IMR-90 (cell line): ENCODE measurements at regions not wholly inside any gene's neighbourhood (a gene's known extent, or its start where the extent isn't known, plus 50 kb on each side); places are given as distances from the start of the nearest gene placed in this dataset.

Experiments
- ATAC-seq: fragments of 200-7000 bp; cut with Tn5 transposase; 2 replicates; pipeline ENCODE4 v1.9.1; 2020; ENCODE audit warnings: low read depth, mild to moderate bottlenecking, moderate library complexity
- BruUV-seq: library from RNA; stranded (reverse); fragments of 400-500 nt; replicated peaks from 2 replicates; lab custom pipeline; 2021; lab: Mats Ljungman, UMichigan
- CTCF ChIA-PET: fragments of 300-600 bp; formaldehyde crosslinking; extraction: SDS; loops from one replicate; lab custom pipeline; 2021; ENCODE audit warnings: antibody characterized with exemption; lab: Yijun Ruan, JAX
- POLR2A ChIA-PET: fragments of 300-600 bp; sonication (Branson Sonifier 250); formaldehyde crosslinking; loops from one replicate; lab custom pipeline; 2022; ENCODE audit warnings: antibody characterized with exemption; ENCODE audit not compliant: unreplicated experiment; lab: Charles Lee
- DNase-seq: peaks from one replicate; pipeline ENCODE4 v3.0.0; 2013
- H2AFZ ChIP-seq: replicated peaks from 2 replicates; pipeline ENCODE3; 2013; ENCODE audit warnings: low read length, mild to moderate bottlenecking; ENCODE audit not compliant: poor library complexity
- H2AK5ac ChIP-seq: 2 replicates; pipeline ENCODE4 v1.6.1; 2013; ENCODE audit warnings: low read depth, low read length, inconsistent platforms
- H2AK9ac ChIP-seq: replicated peaks from 2 replicates; pipeline ENCODE3; 2013; ENCODE audit warnings: mild to moderate bottlenecking, low read depth, low read length, moderate library complexity; ENCODE audit not compliant: poor library complexity
- H2BK120ac ChIP-seq: 2 replicates; pipeline ENCODE4 v1.6.1; 2013; ENCODE audit warnings: low read depth, low read length, inconsistent platforms
- H2BK15ac ChIP-seq: 3 replicates; pipeline ENCODE4 v1.6.1; 2013; ENCODE audit warnings: low read depth, low read length, inconsistent platforms
- H2BK20ac ChIP-seq: 2 replicates; pipeline ENCODE4 v1.6.1; 2013; ENCODE audit warnings: low read depth, mild to moderate bottlenecking, inconsistent platforms, low read length, moderate library complexity
- H2BK5ac ChIP-seq: 2 replicates; pipeline ENCODE4 v1.6.1; 2013; ENCODE audit warnings: mild to moderate bottlenecking, low read depth, low read length, inconsistent platforms; ENCODE audit not compliant: poor library complexity, severe bottlenecking
- H3K14ac ChIP-seq: replicated peaks from 2 replicates; pipeline ENCODE4 v1.6.1; 2013; ENCODE audit warnings: low read depth, low read length, inconsistent platforms
- H3K18ac ChIP-seq: 2 replicates; pipeline ENCODE4 v1.6.1; 2013; ENCODE audit warnings: low read depth, low read length, control low read depth
- H3K23ac ChIP-seq: 2 replicates; pipeline ENCODE4 v1.6.1; 2013; ENCODE audit warnings: low read depth, low read length, inconsistent platforms
- H3K27ac ChIP-seq: 2 replicates; pipeline ENCODE4 v1.5.1; 2013; ENCODE audit warnings: mild to moderate bottlenecking, control low read depth, low read length; ENCODE audit not compliant: insufficient read depth
- H3K27me3 ChIP-seq: 2 replicates; pipeline ENCODE4 v1.6.1; 2013; ENCODE audit warnings: low read length; ENCODE audit not compliant: control insufficient read depth, insufficient read depth
- H3K36me3 ChIP-seq: 2 replicates; pipeline ENCODE4 v1.6.1; 2013; ENCODE audit warnings: low read length, mixed read lengths; ENCODE audit not compliant: control insufficient read depth, insufficient read depth
- H3K4ac ChIP-seq: 2 replicates; pipeline ENCODE4 v1.6.1; 2013; ENCODE audit warnings: low read depth, low read length, inconsistent platforms
- H3K4me1 ChIP-seq: 2 replicates; pipeline ENCODE4 v1.6.1; 2013; ENCODE audit warnings: low read length, mixed read lengths; ENCODE audit not compliant: control insufficient read depth, insufficient read depth
- H3K4me2 ChIP-seq: 2 replicates; pipeline ENCODE4 v1.6.1; 2013; ENCODE audit warnings: low read depth, mild to moderate bottlenecking, control low read depth, low read length, moderate library complexity
- H3K4me3 ChIP-seq: 2 replicates; pipeline ENCODE4 v1.5.1; 2013; ENCODE audit warnings: low read depth, mild to moderate bottlenecking, control low read depth, low read length, moderate library complexity; ENCODE audit not compliant: insufficient read depth
- H3K56ac ChIP-seq: 2 replicates; pipeline ENCODE4 v1.6.1; 2013; ENCODE audit warnings: low read length, inconsistent platforms; ENCODE audit not compliant: insufficient read depth; ENCODE audit errors: extremely low read depth
- H3K79me1 ChIP-seq, 2 experiments: 2 replicates each; pipeline ENCODE4 v1.6.1; 2013; ENCODE audit warnings: low read length in 2 of 2, inconsistent platforms in 1 of 2, low read depth in 1 of 2
- H3K9ac ChIP-seq: 2 replicates; pipeline ENCODE4 v1.6.1; 2013; ENCODE audit warnings: low read depth, low read length, control low read depth
- H3K9me1 ChIP-seq: 2 replicates; pipeline ENCODE4 v1.6.1; 2013; ENCODE audit warnings: low read length, inconsistent platforms; ENCODE audit not compliant: insufficient read depth
- H3K9me3 ChIP-seq: 2 replicates; pipeline ENCODE4 v1.6.1; 2013; ENCODE audit warnings: low read length; ENCODE audit not compliant: control insufficient read depth, insufficient read depth
- H4K20me1 ChIP-seq: 2 replicates; pipeline ENCODE4 v1.6.1; 2013; ENCODE audit warnings: low read length, inconsistent platforms; ENCODE audit not compliant: insufficient read depth
- H4K5ac ChIP-seq: 2 replicates; pipeline ENCODE4 v1.6.1; 2013; ENCODE audit warnings: mild to moderate bottlenecking, low read depth, low read length, control low read depth
- H4K8ac ChIP-seq, 2 experiments: 2 replicates each; pipeline ENCODE4 v1.6.1; 2013; ENCODE audit warnings: low read depth in 2 of 2, low read length in 2 of 2, control low read depth in 1 of 2, inconsistent platforms in 1 of 2
- H4K91ac ChIP-seq: 2 replicates; pipeline ENCODE4 v1.6.1; 2013; ENCODE audit warnings: low read depth, low read length, inconsistent platforms; ENCODE audit not compliant: insufficient read depth
- BHLHE40 ChIP-seq: fragments of 150-350 bp; IDR thresholded peaks from 2 replicates; pipeline ENCODE4 v1.6.1; 2016; ENCODE audit warnings: mild to moderate bottlenecking, low read depth, low read length
- CEBPB ChIP-seq: IDR thresholded peaks from 2 replicates; pipeline ENCODE4 v1.6.1; 2012; ENCODE audit warnings: low read depth, low read length, improper control_type of control experiment
- CHD1 ChIP-seq: IDR thresholded peaks from 2 replicates; pipeline ENCODE4 v1.6.1; 2012; ENCODE audit warnings: low read depth, low read length, improper control_type of control experiment
- CTCF ChIP-seq: conservative IDR thresholded peaks from 2 replicates; pipeline ENCODE4 v1.5.1; 2012; ENCODE audit warnings: mild to moderate bottlenecking, low read depth, low read length, improper control_type of control experiment
- ELK1 ChIP-seq: fragments of 150-350 bp; IDR thresholded peaks from 2 replicates; pipeline ENCODE4 v1.6.1; 2016; ENCODE audit warnings: low read depth, mild to moderate bottlenecking, low read length, moderate library complexity, borderline replicate concordance
- FOS ChIP-seq: fragments of 150-350 bp; IDR thresholded peaks from 2 replicates; pipeline ENCODE4 v1.6.1; 2016; ENCODE audit warnings: low read depth, low read length
- MAFK ChIP-seq: IDR thresholded peaks from 2 replicates; pipeline ENCODE4 v1.6.1; 2012; ENCODE audit warnings: low read depth, low read length, improper control_type of control experiment
- NFE2L2 ChIP-seq: fragments of 150-350 bp; IDR thresholded peaks from 2 replicates; pipeline ENCODE4 v1.6.1; 2016; ENCODE audit warnings: low read depth, mild to moderate bottlenecking, low read length
- POLR2A ChIP-seq: IDR thresholded peaks from 2 replicates; pipeline ENCODE4 v1.6.1; 2012; ENCODE audit warnings: mild to moderate bottlenecking, low read depth, low read length
- RAD21 ChIP-seq: IDR thresholded peaks from 2 replicates; pipeline ENCODE4 v1.6.1; 2012; ENCODE audit warnings: low read length, improper control_type of control experiment
- RFX5 ChIP-seq: IDR thresholded peaks from 2 replicates; pipeline ENCODE4 v1.8.0; 2012; ENCODE audit warnings: low read depth, mild to moderate bottlenecking, low read length, moderate library complexity
- WGBS, 2 experiments: methylation state at CpG; one replicate each; pipeline versions ENCODE4 v1.1.5 to v1.1.7; 2013; ENCODE audit warnings: missing lambda C conversion rate in 2 of 2; ENCODE audit not compliant: insufficient read length in 1 of 2; ENCODE audit errors: extremely low coverage in 2 of 2; 5-methylcytosine and 5-hydroxymethylcytosine counted together
- dilution Hi-C: fragments of 300-500 bp; cut with HindIII; formaldehyde crosslinking; loops from one replicate; pipeline ENCODE4 v1.14.3; 2018; ENCODE audit warnings: low sequenced_read_pairs; ENCODE audit not compliant: unreplicated experiment
- in situ Hi-C: fragments of 300-500 bp; cut with MboI; formaldehyde crosslinking; loops from 3 replicates; pipeline ENCODE4 v1.14.3; 2019; ENCODE audit warnings: low sequenced_read_pairs, inconsistent platforms, mixed read lengths
- intact Hi-C: fragments of 100-400 bp; cut with micrococcal nuclease; formaldehyde crosslinking; loops from 2 replicates; pipeline ENCODE4 v1.10.0; 2022

GRCh38 chr2:204370172-204370718 lies 175.0 kb upstream of the PARD3B start:
- Histone ChIP-seq H4K5ac (no peak overlapping the region), H3K14ac (no peak overlapping the region)
- in situ Hi-C loops: no loop called here

More at GRCh38 chr2:204370172-204370718, 175.0 kb upstream of the PARD3B start:
- WGBS, 2 experiments: 40% methylated on average over 1 of the region's 4 CpGs; no CpG with 5 or more reads in 1 of the 2 experiments
- Histone ChIP-seq H3K56ac (no peak overlapping the region), H3K79me1 (no peaks in the 10 kb centered on the region), H3K9me1 (no peaks in the 10 kb centered on the region), H3K18ac (no peak overlapping the region), H3K27me3 (no peaks in the 10 kb centered on the region), H2AK9ac (no peak overlapping the region), H3K27ac (no peak overlapping the region), H4K91ac (no peak overlapping the region), H3K36me3 (no peaks in the 10 kb centered on the region), H3K4ac (no peak overlapping the region), H2BK120ac (no peak overlapping the region), H2BK5ac (no peak overlapping the region), H3K9ac (no peak overlapping the region), H3K4me2 (no peak overlapping the region), H4K8ac (no peak overlapping the region), H4K20me1 (no peaks in the 10 kb centered on the region), H3K4me1 (peaks cover 4% of the 10 kb centered on the region; the same call in 1 of the 2 replicates), H2AFZ (no peak overlapping the region), H3K9me3 (no peaks in the 10 kb centered on the region), H3K23ac (no peak overlapping the region), H2BK15ac (no peak overlapping the region), H2BK20ac (no peak overlapping the region), H2AK5ac (no peak overlapping the region), H3K4me3 (no peak overlapping the region)
- intact Hi-C loops: no loop called here
- DNase-seq: no peak
- no peak for ATAC-seq
- CTCF ChIA-PET: interaction anchor here (0.6 kb wide), 1 partner anchor 145 kb away, joined by 3 read pairs; no protein-coding TSS in a partner anchor
- BruUV-seq: no TSS peak
- POLR2A ChIA-PET: no interaction called here
- TF ChIP-seq CHD1 (no peak), NFE2L2 (no peak), MAFK (no peak), CEBPB (no peak), RAD21 (no peak), FOS (no peak), POLR2A (no peak), BHLHE40 (no peak), ELK1 (no peak), CTCF (no peak), RFX5 (no peak)
- dilution Hi-C loops: no loop called here
